ENCODE measurements at regions not wholly inside any gene's neighbourhood (a gene's known extent, or its start where the extent isn't known, plus 50 kb on each side); places are given as distances from the start of the nearest gene placed in this dataset.

DNA sequence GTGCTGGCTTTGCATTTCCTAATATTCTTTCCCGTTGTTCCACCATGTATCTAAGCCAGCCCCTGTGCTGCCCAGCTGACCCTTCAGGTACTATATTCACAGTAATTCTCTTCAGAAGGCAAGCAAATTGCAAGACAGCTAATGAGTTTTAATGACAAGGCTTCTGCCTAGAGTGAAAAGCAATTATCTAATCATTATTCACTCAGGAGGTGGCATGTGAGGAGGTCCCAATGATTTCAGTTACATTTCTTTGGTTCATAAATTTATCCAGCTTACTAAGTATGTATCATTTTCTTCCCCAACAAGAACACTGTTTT is 123.0 kb downstream of the RASGEF1B start:
- no peak overlapping the region for H4K8ac ChIP-seq (ENCODE audit: low read depth, low read length)
- WGBS (ENCODE audit: extremely low coverage, insufficient coverage, low lambda C conversion rate) = no CpG with 5 or more reads among the region's 1 CpG

DNA sequence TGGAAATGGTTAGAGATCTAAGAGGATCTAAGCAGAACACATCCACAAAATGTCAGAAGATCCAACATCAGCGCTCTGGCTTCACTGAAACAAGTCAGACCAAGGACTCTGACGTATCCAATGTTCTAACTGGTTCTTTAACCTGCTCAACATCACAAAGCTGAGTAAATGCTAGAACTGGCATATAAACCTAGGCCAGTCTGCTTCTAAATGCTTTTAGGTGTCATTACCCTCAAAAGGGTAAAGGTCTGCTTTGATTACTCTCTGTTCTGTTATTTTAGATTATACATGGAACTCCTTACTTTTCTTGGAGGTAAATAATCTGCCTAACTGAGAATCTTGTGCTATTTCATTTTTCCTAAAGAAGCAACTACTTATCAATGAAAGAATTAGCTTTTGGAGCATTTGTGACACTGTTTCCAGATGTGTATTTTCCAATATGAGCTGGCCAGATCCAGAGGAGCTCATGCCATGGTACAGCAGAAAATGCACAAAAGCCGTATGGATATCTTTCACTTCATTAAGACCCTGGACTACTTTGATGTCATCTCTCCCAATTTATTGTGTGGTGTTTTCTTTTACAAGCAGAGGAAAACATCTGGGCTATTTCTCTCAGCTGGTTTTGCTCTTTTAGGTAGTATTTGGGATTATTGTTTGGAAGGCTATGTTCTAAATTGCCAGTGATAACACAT is 123.5 kb downstream of the RASGEF1B start:
- Histone ChIP-seq H3K4me3 (ENCODE audit: low read length) (no peak overlapping the region), H4K5ac (ENCODE audit: low read length) (no peak overlapping the region), H2BK120ac (ENCODE audit: low read depth, low read length) (no peak overlapping the region), H3K18ac (ENCODE audit: low read length) (no peak overlapping the region), H3K4me1 (ENCODE audit: control insufficient read depth, low read depth, low read length) (no peaks in the 10 kb centered on the region), H3K79me1 (ENCODE audit: low read length) (no peaks in the 10 kb centered on the region), H2AK5ac (ENCODE audit: low read length) (no peak overlapping the region), H2BK5ac (ENCODE audit: low read length) (no peak overlapping the region), H3K4ac (ENCODE audit: low read depth, low read length) (no peak overlapping the region), H3K23ac (ENCODE audit: low read length) (no peak overlapping the region), H3K4me2 (ENCODE audit: low read length) (no peak overlapping the region), H3K79me2 (ENCODE audit: control insufficient read depth, insufficient read depth, low read length) (no peaks in the 10 kb centered on the region), H3K56ac (ENCODE audit: low read length) (no peak overlapping the region), H3K27ac (ENCODE audit: low read depth, low read length) (no peak overlapping the region), H4K8ac (ENCODE audit: low read depth, low read length) (no peak overlapping the region), H3K36me3 (ENCODE audit: control insufficient read depth, insufficient read depth, low read length) (no peaks in the 10 kb centered on the region), H3K27me3 (ENCODE audit: insufficient read depth, low read length, poor library complexity) (no peaks in the 10 kb centered on the region), H3K9ac (ENCODE audit: low read length) (no peak overlapping the region), H2BK15ac (replicated peaks; ENCODE audit: low read depth) (no peak overlapping the region)
- no peak for DNase-seq
- no CpG with 5 or more reads among the region's 3 CpGs for WGBS (ENCODE audit: extremely low coverage, insufficient coverage, low lambda C conversion rate)

More for the DNA sequence above, 123.0 kb downstream of the RASGEF1B start:
- H2BK120ac ChIP-seq (ENCODE audit: low read depth, low read length) = no peak overlapping the region
- H3K79me1 ChIP-seq (ENCODE audit: low read length) = no peaks in the 10 kb centered on the region
- no peak overlapping the region for H3K4ac ChIP-seq (ENCODE audit: low read depth, low read length)
- H3K56ac ChIP-seq (ENCODE audit: low read length) = no peak overlapping the region
- H2AK5ac ChIP-seq (ENCODE audit: low read length) = no peak overlapping the region
- H3K23ac ChIP-seq (ENCODE audit: low read length) = no peak overlapping the region
- no peaks in the 10 kb centered on the region for H3K27me3 ChIP-seq (ENCODE audit: insufficient read depth, low read length, poor library complexity)
- no peak overlapping the region for H2BK15ac ChIP-seq (replicated peaks; ENCODE audit: low read depth)
- DNase-seq = no peak
- no peak overlapping the region for H3K27ac ChIP-seq (ENCODE audit: low read depth, low read length)
- no peak overlapping the region for H2BK5ac ChIP-seq (ENCODE audit: low read length)
- H4K5ac ChIP-seq (ENCODE audit: low read length) = no peak overlapping the region
- H3K9ac ChIP-seq (ENCODE audit: low read length) = no peak overlapping the region
- H3K4me1 ChIP-seq (ENCODE audit: control insufficient read depth, low read depth, low read length) = no peaks in the 10 kb centered on the region
- no peak overlapping the region for H3K4me3 ChIP-seq (ENCODE audit: low read length)
- H3K4me2 ChIP-seq (ENCODE audit: low read length) = no peak overlapping the region
- no peak overlapping the region for H3K18ac ChIP-seq (ENCODE audit: low read length)
- H3K79me2 ChIP-seq (ENCODE audit: control insufficient read depth, insufficient read depth, low read length) = no peaks in the 10 kb centered on the region
- no peaks in the 10 kb centered on the region for H3K36me3 ChIP-seq (ENCODE audit: control insufficient read depth, insufficient read depth, low read length)

DNA sequence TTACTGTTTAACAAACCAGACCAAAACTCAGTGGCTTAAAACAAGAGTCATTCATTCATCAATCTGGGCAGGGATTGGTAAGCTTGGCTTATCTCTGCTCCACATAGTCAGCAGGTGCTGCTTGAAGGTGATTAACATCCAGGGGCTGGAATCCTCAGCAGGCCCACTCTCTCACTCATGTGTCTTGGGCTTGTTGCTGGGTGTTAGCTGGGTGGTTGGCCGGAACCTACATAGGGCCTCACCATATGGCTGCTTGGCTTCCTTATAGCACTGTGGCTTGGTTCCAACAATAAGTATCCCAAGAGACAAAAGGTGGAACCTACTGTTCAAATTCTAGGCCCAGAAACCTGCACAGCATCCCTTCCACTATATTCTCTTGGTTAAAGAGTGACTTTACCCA is 125.0 kb downstream of the RASGEF1B start:
- WGBS (ENCODE audit: extremely low coverage, insufficient coverage, low lambda C conversion rate) = no CpG with 5 or more reads among the region's 1 CpG
- H3K79me1 ChIP-seq (ENCODE audit: low read length) = no peaks in the 10 kb centered on the region
- no peak overlapping the region for H3K4me3 ChIP-seq (ENCODE audit: low read length)
- no peak overlapping the region for H2BK120ac ChIP-seq (ENCODE audit: low read depth, low read length)
- H4K8ac ChIP-seq (ENCODE audit: low read depth, low read length) = no peak overlapping the region
- no peak overlapping the region for H2BK15ac ChIP-seq (replicated peaks; ENCODE audit: low read depth)
- no peak overlapping the region for H4K5ac ChIP-seq (ENCODE audit: low read length)
- H2AK5ac ChIP-seq (ENCODE audit: low read length) = no peak overlapping the region
- no peaks in the 10 kb centered on the region for H3K79me2 ChIP-seq (ENCODE audit: control insufficient read depth, insufficient read depth, low read length)
- H3K4me2 ChIP-seq (ENCODE audit: low read length) = no peak overlapping the region
- H3K27ac ChIP-seq (ENCODE audit: low read depth, low read length) = no peak overlapping the region
- H3K4ac ChIP-seq (ENCODE audit: low read depth, low read length) = no peak overlapping the region
- H3K9ac ChIP-seq (ENCODE audit: low read length) = no peak overlapping the region
- H2BK5ac ChIP-seq (ENCODE audit: low read length) = no peak overlapping the region
- DNase-seq = no peak
- H3K27me3 ChIP-seq (ENCODE audit: insufficient read depth, low read length, poor library complexity) = no peaks in the 10 kb centered on the region
- H3K18ac ChIP-seq (ENCODE audit: low read length) = no peak overlapping the region
- no peaks in the 10 kb centered on the region for H3K36me3 ChIP-seq (ENCODE audit: control insufficient read depth, insufficient read depth, low read length)
- no peaks in the 10 kb centered on the region for H3K4me1 ChIP-seq (ENCODE audit: control insufficient read depth, low read depth, low read length)
- no peak overlapping the region for H3K23ac ChIP-seq (ENCODE audit: low read length)
- H3K56ac ChIP-seq (ENCODE audit: low read length) = no peak overlapping the region

DNA sequence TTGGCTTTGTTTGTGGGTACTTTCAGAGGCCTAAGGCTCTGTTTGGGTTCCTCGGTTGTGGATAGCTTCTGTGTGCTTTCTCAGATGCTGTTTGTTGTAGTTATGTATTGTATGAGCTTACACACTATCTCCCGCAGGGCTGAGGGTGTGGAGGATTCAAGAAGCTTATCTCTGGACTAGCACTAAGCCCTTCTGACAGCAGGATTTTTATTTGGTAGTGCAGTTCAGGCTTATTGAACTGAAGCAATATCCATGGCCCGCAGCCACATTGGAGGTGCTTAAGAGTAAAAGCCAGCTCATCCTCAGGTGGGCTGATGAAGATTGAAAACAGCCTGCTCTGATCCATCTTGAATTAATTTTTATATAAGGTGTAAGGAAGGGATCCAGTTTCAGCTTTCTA is 128.2 kb downstream of the RASGEF1B start:
- Histone ChIP-seq H3K4ac (ENCODE audit: low read depth, low read length) (no peak overlapping the region), H4K5ac (ENCODE audit: low read length) (no peak overlapping the region), H3K4me1 (ENCODE audit: control insufficient read depth, low read depth, low read length) (no peaks in the 10 kb centered on the region), H3K9ac (ENCODE audit: low read length) (no peak overlapping the region), H2AK5ac (ENCODE audit: low read length) (no peak overlapping the region), H3K27me3 (ENCODE audit: insufficient read depth, low read length, poor library complexity) (no peaks in the 10 kb centered on the region), H3K79me2 (ENCODE audit: control insufficient read depth, insufficient read depth, low read length) (no peaks in the 10 kb centered on the region), H3K23ac (ENCODE audit: low read length) (no peak overlapping the region), H3K36me3 (ENCODE audit: control insufficient read depth, insufficient read depth, low read length) (no peaks in the 10 kb centered on the region), H4K8ac (ENCODE audit: low read depth, low read length) (no peak overlapping the region), H3K18ac (ENCODE audit: low read length) (no peak overlapping the region), H3K79me1 (ENCODE audit: low read length) (no peaks in the 10 kb centered on the region), H3K4me3 (ENCODE audit: low read length) (no peak overlapping the region), H2BK15ac (replicated peaks; ENCODE audit: low read depth) (no peak overlapping the region), H2BK5ac (ENCODE audit: low read length) (no peak overlapping the region), H3K56ac (ENCODE audit: low read length) (no peak overlapping the region), H3K4me2 (ENCODE audit: low read length) (no peak overlapping the region), H2BK120ac (ENCODE audit: low read depth, low read length) (no peak overlapping the region), H3K27ac (ENCODE audit: low read depth, low read length) (no peak overlapping the region)
- WGBS (ENCODE audit: extremely low coverage, insufficient coverage, low lambda C conversion rate) = no CpG with 5 or more reads among the region's 3 CpGs
- DNase-seq = no peak

DNA sequence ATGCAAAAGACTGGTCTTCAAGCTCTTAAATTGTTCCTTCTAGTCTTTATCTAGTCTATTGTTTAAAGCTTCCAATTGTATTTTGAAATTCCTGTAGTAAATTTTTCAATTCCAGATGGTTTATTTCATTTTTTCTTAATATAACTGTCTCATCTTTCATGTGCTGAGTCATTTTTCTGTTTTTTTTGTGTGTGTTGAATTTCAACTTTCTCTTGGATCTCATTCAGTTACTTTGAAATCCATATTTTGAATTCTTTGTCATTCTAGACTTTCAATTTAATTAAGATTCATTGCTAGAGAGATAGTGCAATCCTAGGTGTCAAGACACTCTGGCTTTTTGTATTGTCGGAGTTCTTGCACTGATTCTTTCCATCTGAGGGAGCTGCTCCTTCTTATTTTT is 128.0 kb upstream of the PRKG2 start:
- H3K9ac ChIP-seq (ENCODE audit: low read length) = no peak overlapping the region
- no peak overlapping the region for H4K5ac ChIP-seq (ENCODE audit: low read length)
- no peak overlapping the region for H3K4me2 ChIP-seq (ENCODE audit: low read length)
- no peak overlapping the region for H3K18ac ChIP-seq (ENCODE audit: low read length)
- no peak overlapping the region for H2BK5ac ChIP-seq (ENCODE audit: low read length)
- no peaks in the 10 kb centered on the region for H3K36me3 ChIP-seq (ENCODE audit: control insufficient read depth, insufficient read depth, low read length)
- WGBS (ENCODE audit: extremely low coverage, insufficient coverage, low lambda C conversion rate) = no CpG with 5 or more reads among the region's 1 CpG
- no peaks in the 10 kb centered on the region for H3K79me1 ChIP-seq (ENCODE audit: low read length)
- no peak overlapping the region for H2BK120ac ChIP-seq (ENCODE audit: low read depth, low read length)
- H3K4me3 ChIP-seq (ENCODE audit: low read length) = no peak overlapping the region
- H2BK15ac ChIP-seq (replicated peaks; ENCODE audit: low read depth) = no peak overlapping the region
- DNase-seq = no peak
- no peaks in the 10 kb centered on the region for H3K27me3 ChIP-seq (ENCODE audit: insufficient read depth, low read length, poor library complexity)
- no peak overlapping the region for H3K27ac ChIP-seq (ENCODE audit: low read depth, low read length)
- no peaks in the 10 kb centered on the region for H3K79me2 ChIP-seq (ENCODE audit: control insufficient read depth, insufficient read depth, low read length)
- no peak overlapping the region for H4K8ac ChIP-seq (ENCODE audit: low read depth, low read length)
- H2AK5ac ChIP-seq (ENCODE audit: low read length) = no peak overlapping the region
- no peak overlapping the region for H3K23ac ChIP-seq (ENCODE audit: low read length)
- H3K4me1 ChIP-seq (ENCODE audit: control insufficient read depth, low read depth, low read length) = no peaks in the 10 kb centered on the region
- H3K56ac ChIP-seq (ENCODE audit: low read length) = no peak overlapping the region
- no peak overlapping the region for H3K4ac ChIP-seq (ENCODE audit: low read depth, low read length)

DNA sequence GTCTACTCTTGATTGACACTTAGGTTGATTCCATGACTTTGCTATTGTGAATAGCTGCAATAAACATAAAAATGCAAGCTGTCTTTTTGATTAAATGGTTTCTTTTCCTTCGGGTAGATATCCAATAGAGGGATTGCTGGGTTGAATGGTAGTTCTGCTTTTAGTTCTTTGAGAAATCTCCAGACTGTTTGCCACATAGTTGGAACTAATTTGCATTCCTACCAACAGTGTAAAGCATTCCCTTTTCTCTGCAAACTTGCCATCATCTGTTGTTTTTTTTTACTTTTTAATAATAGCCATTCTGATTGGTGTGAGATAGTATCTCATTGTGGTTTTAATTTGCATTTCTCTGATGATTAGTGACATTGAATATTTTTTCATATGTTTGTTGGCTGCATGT is 122.2 kb upstream of the PRKG2 start:
- no peak overlapping the region for H4K5ac ChIP-seq (ENCODE audit: low read length)
- no peak overlapping the region for H3K56ac ChIP-seq (ENCODE audit: low read length)
- H3K79me1 ChIP-seq (ENCODE audit: low read length) = no peaks in the 10 kb centered on the region
- H3K4me2 ChIP-seq (ENCODE audit: low read length) = no peak overlapping the region
- no peak overlapping the region for H2AK5ac ChIP-seq (ENCODE audit: low read length)
- no peak overlapping the region for H3K27ac ChIP-seq (ENCODE audit: low read depth, low read length)
- DNase-seq = no peak
- no peak overlapping the region for H2BK120ac ChIP-seq (ENCODE audit: low read depth, low read length)
- no peaks in the 10 kb centered on the region for H3K4me1 ChIP-seq (ENCODE audit: control insufficient read depth, low read depth, low read length)
- WGBS (ENCODE audit: extremely low coverage, insufficient coverage, low lambda C conversion rate) = no CpG with 5 or more reads among the region's 1 CpG
- H3K4me3 ChIP-seq (ENCODE audit: low read length) = no peak overlapping the region
- H3K23ac ChIP-seq (ENCODE audit: low read length) = no peak overlapping the region
- no peak overlapping the region for H2BK15ac ChIP-seq (replicated peaks; ENCODE audit: low read depth)
- H3K4ac ChIP-seq (ENCODE audit: low read depth, low read length) = no peak overlapping the region
- no peak overlapping the region for H3K9ac ChIP-seq (ENCODE audit: low read length)
- no peaks in the 10 kb centered on the region for H3K27me3 ChIP-seq (ENCODE audit: insufficient read depth, low read length, poor library complexity)
- no peak overlapping the region for H4K8ac ChIP-seq (ENCODE audit: low read depth, low read length)
- no peaks in the 10 kb centered on the region for H3K36me3 ChIP-seq (ENCODE audit: control insufficient read depth, insufficient read depth, low read length)
- H2BK5ac ChIP-seq (ENCODE audit: low read length) = no peak overlapping the region
- no peaks in the 10 kb centered on the region for H3K79me2 ChIP-seq (ENCODE audit: control insufficient read depth, insufficient read depth, low read length)
- H3K18ac ChIP-seq (ENCODE audit: low read length) = no peak overlapping the region

All from mesendoderm (in vitro differentiated cells).